ENCODE measurements at regions not wholly inside any gene's neighbourhood (a gene's known extent, or its start where the extent isn't known, plus 50 kb on each side); places are given as distances from the start of the nearest gene placed in this dataset.

GRCh38 chr6:23415819-23416427, 710.1 kb upstream of the NRSN1 start:
- Histone ChIP-seq H3K4me3 (ENCODE audit: low read length in 2 of 2) (no peak overlapping the region), H3K4me1 (ENCODE audit: control insufficient read depth in 1 of 2, insufficient read depth in 2 of 2, low read length in 2 of 2) (no peaks in the 10 kb centered on the region), H3K36me3 (ENCODE audit: control insufficient read depth in 1 of 2, insufficient read depth in 2 of 2, low read length in 1 of 2) (no peaks in the 10 kb centered on the region), H3K27me3 (ENCODE audit: control insufficient read depth in 1 of 2, insufficient read depth in 2 of 2, low read length in 1 of 2) (no peaks in the 10 kb centered on the region), H3K9me3 (ENCODE audit: control insufficient read depth, low read length) (peaks cover 1% of the 10 kb centered on the region), H3K27ac (ENCODE audit: low read depth in 1 of 2, low read length in 2 of 2) (no peak overlapping the region)
- DNase-seq (no peak), ATAC-seq (ENCODE audit: low FRiP score) (no peak)
- 93 to 96% methylated on average over 5 of the region's 5 CpGs for WGBS, 2 donors
- intact Hi-C loops (cut with DNase I): no loop called here

DNA sequence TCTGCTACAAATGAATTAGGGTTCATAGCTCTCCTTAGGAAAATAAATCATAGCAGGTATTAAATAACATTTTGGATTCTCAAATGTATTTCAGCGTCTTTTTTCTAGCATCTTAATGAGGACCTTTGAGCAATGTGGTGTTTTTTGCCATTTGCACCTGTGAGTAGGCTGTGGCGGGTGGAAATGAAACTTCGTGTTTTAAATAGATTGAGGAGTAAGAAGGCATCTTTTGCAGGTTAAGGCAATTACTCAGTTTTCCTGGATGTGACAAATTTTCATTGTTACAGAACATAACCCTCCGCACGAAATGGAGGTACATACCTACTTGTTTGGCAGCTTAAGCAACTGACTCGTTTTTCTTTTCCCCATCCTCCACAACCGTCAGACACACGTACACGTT, 708.9 kb upstream of the NRSN1 start:
- no peak overlapping the region for H3K4me3 ChIP-seq (ENCODE audit: low read length in 2 of 2)
- 86 to 93% methylated on average over 9 of the region's 9 CpGs for WGBS, 2 donors
- intact Hi-C loops (cut with DNase I): no loop called here
- H3K9me3 ChIP-seq (ENCODE audit: control insufficient read depth, low read length): peaks cover 1% of the 10 kb centered on the region
- no peaks in the 10 kb centered on the region for H3K4me1 ChIP-seq (ENCODE audit: control insufficient read depth in 1 of 2, insufficient read depth in 2 of 2, low read length in 2 of 2)
- no peak for ATAC-seq (ENCODE audit: low FRiP score)
- no peak overlapping the region for H3K27ac ChIP-seq (ENCODE audit: low read depth in 1 of 2, low read length in 2 of 2)
- H3K27me3 ChIP-seq (ENCODE audit: control insufficient read depth in 1 of 2, insufficient read depth in 2 of 2, low read length in 1 of 2): no peaks in the 10 kb centered on the region
- DNase-seq: no peak
- H3K36me3 ChIP-seq (ENCODE audit: control insufficient read depth in 1 of 2, insufficient read depth in 2 of 2, low read length in 1 of 2): no peaks in the 10 kb centered on the region

GRCh38 chr6:23418095-23418494, 707.9 kb upstream of the NRSN1 start:
- Histone ChIP-seq H3K9me3 (ENCODE audit: control insufficient read depth, low read length) (peaks cover 1% of the 10 kb centered on the region), H3K27me3 (ENCODE audit: control insufficient read depth in 1 of 2, insufficient read depth in 2 of 2, low read length in 1 of 2) (no peaks in the 10 kb centered on the region), H3K4me1 (ENCODE audit: control insufficient read depth in 1 of 2, insufficient read depth in 2 of 2, low read length in 2 of 2) (no peaks in the 10 kb centered on the region), H3K27ac (ENCODE audit: low read depth in 1 of 2, low read length in 2 of 2) (no peak overlapping the region), H3K4me3 (ENCODE audit: low read length in 2 of 2) (no peak overlapping the region), H3K36me3 (ENCODE audit: control insufficient read depth in 1 of 2, insufficient read depth in 2 of 2, low read length in 1 of 2) (no peaks in the 10 kb centered on the region)
- ATAC-seq (ENCODE audit: low FRiP score): no peak
- DNase-seq: no peak
- intact Hi-C loops (cut with DNase I): no loop called here
- 89 to 90% methylated on average over 3 of the region's 3 CpGs for WGBS, 2 donors

DNA sequence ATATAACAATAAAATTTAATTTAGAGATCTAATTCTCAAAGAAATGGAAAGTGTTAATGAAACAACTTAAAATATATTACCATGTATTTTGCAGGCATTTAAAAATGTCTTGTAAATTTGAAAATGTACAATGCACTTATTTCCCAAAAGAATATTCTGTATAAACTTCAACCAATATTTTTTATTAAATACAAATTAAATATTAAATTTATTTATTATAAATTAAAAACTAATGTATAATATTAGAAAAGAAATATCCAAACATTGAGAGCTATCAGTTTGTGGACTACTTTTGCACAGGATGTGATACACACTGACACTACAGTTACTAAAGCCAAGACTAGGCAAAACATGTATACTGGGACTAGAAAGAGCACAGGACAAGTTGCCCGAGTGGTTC, 707.0 kb upstream of the NRSN1 start:
- ATAC-seq (ENCODE audit: low FRiP score) (no peak), DNase-seq (no peak)
- intact Hi-C loops (cut with DNase I): no loop called here
- H3K4me3 ChIP-seq (ENCODE audit: low read length in 2 of 2): no peak overlapping the region
- no peak overlapping the region for H3K27ac ChIP-seq (ENCODE audit: low read depth in 1 of 2, low read length in 2 of 2)
- no peaks in the 10 kb centered on the region for H3K27me3 ChIP-seq (ENCODE audit: control insufficient read depth in 1 of 2, insufficient read depth in 2 of 2, low read length in 1 of 2)
- H3K9me3 ChIP-seq (ENCODE audit: control insufficient read depth, low read length): peaks cover 1% of the 10 kb centered on the region
- 95 to 96% methylated on average over 1 of the region's 1 CpG for WGBS, 2 donors
- no peaks in the 10 kb centered on the region for H3K4me1 ChIP-seq (ENCODE audit: control insufficient read depth in 1 of 2, insufficient read depth in 2 of 2, low read length in 2 of 2)
- H3K36me3 ChIP-seq (ENCODE audit: control insufficient read depth in 1 of 2, insufficient read depth in 2 of 2, low read length in 1 of 2): no peaks in the 10 kb centered on the region

GRCh38 chr6:23420659-23421350, 705.2 kb upstream of the NRSN1 start:
- Histone ChIP-seq H3K27ac (ENCODE audit: low read depth in 1 of 2, low read length in 2 of 2) (no peak overlapping the region), H3K27me3 (ENCODE audit: control insufficient read depth in 1 of 2, insufficient read depth in 2 of 2, low read length in 1 of 2) (no peaks in the 10 kb centered on the region), H3K9me3 (ENCODE audit: control insufficient read depth, low read length) (peaks cover 1% of the 10 kb centered on the region), H3K4me1 (ENCODE audit: control insufficient read depth in 1 of 2, insufficient read depth in 2 of 2, low read length in 2 of 2) (no peaks in the 10 kb centered on the region), H3K36me3 (ENCODE audit: control insufficient read depth in 1 of 2, insufficient read depth in 2 of 2, low read length in 1 of 2) (no peaks in the 10 kb centered on the region), H3K4me3 (ENCODE audit: low read length in 2 of 2) (no peak overlapping the region)
- ATAC-seq (ENCODE audit: low FRiP score) (no peak), DNase-seq (no peak)
- intact Hi-C loops (cut with DNase I): no loop called here
- 93 to 94% methylated on average over 4 of the region's 4 CpGs for WGBS, 2 donors

- Histone ChIP-seq H3K9me3 (ENCODE audit: control insufficient read depth, low read length) (no peaks in the 10 kb centered on the region), H3K4me3 (ENCODE audit: low read length in 2 of 2) (no peak overlapping the region), H3K27me3 (ENCODE audit: control insufficient read depth in 1 of 2, insufficient read depth in 2 of 2, low read length in 1 of 2) (no peaks in the 10 kb centered on the region), H3K36me3 (ENCODE audit: control insufficient read depth in 1 of 2, insufficient read depth in 2 of 2, low read length in 1 of 2) (no peaks in the 10 kb centered on the region), H3K27ac (ENCODE audit: low read depth in 1 of 2, low read length in 2 of 2) (no peak overlapping the region), H3K4me1 (ENCODE audit: control insufficient read depth in 1 of 2, insufficient read depth in 2 of 2, low read length in 2 of 2) (no peaks in the 10 kb centered on the region)
- ATAC-seq (ENCODE audit: low FRiP score) (no peak), DNase-seq (no peak)
- 95 to 97% methylated on average over 3 of the region's 3 CpGs for WGBS, 2 donors
- intact Hi-C loops (cut with DNase I): no loop called here
Observed at GRCh38 chr6:23424584-23424983, 701.4 kb upstream of the NRSN1 start.

- intact Hi-C loops (cut with DNase I): no loop called here
- 14 to 20% methylated on average over 2 of the region's 2 CpGs for WGBS, 2 donors
- no peaks in the 10 kb centered on the region for H3K9me3 ChIP-seq (ENCODE audit: control insufficient read depth, low read length)
- DNase-seq: no peak
- no peak overlapping the region for H3K27ac ChIP-seq (ENCODE audit: low read depth in 1 of 2, low read length in 2 of 2)
- H3K36me3 ChIP-seq (ENCODE audit: control insufficient read depth in 1 of 2, insufficient read depth in 2 of 2, low read length in 1 of 2): no peaks in the 10 kb centered on the region
- H3K4me3 ChIP-seq (ENCODE audit: low read length in 2 of 2): no peak overlapping the region
- H3K4me1 ChIP-seq (ENCODE audit: control insufficient read depth in 1 of 2, insufficient read depth in 2 of 2, low read length in 2 of 2): no peaks in the 10 kb centered on the region
- ATAC-seq (ENCODE audit: low FRiP score): no peak
- H3K27me3 ChIP-seq (ENCODE audit: control insufficient read depth in 1 of 2, insufficient read depth in 2 of 2, low read length in 1 of 2): no peaks in the 10 kb centered on the region
Observed at GRCh38 chr6:23435126-23435525, 690.9 kb upstream of the NRSN1 start.

DNA sequence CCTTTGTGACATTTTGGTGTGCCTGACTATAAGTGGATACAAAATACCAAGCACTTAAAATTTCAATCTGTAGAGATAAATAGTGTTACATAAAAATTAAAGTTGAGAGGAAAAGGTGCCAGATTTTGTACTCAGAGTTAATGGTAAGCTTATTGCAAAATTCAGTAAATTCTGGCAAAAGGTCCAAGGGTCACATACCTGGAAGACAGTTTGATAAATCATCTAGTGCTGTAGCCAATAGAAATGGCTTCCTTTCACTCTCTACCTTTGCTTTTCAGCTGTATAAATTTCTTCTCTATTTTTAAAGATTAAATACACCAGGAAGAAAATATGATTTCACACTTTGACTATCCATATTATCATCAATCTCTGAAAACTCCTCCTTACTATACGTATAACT, 690.2 kb upstream of the NRSN1 start:
- Histone ChIP-seq H3K36me3 (ENCODE audit: control insufficient read depth in 1 of 2, insufficient read depth in 2 of 2, low read length in 1 of 2) (no peaks in the 10 kb centered on the region), H3K27me3 (ENCODE audit: control insufficient read depth in 1 of 2, insufficient read depth in 2 of 2, low read length in 1 of 2) (no peaks in the 10 kb centered on the region), H3K4me3 (ENCODE audit: low read length in 2 of 2) (no peak overlapping the region), H3K27ac (ENCODE audit: low read depth in 1 of 2, low read length in 2 of 2) (no peak overlapping the region), H3K9me3 (ENCODE audit: control insufficient read depth, low read length) (no peaks in the 10 kb centered on the region), H3K4me1 (ENCODE audit: control insufficient read depth in 1 of 2, insufficient read depth in 2 of 2, low read length in 2 of 2) (no peaks in the 10 kb centered on the region)
- ATAC-seq (ENCODE audit: low FRiP score) (no peak), DNase-seq (no peak)
- 82 to 93% methylated on average over 1 of the region's 1 CpG for WGBS, 2 donors
- intact Hi-C loops (cut with DNase I): no loop called here

DNA sequence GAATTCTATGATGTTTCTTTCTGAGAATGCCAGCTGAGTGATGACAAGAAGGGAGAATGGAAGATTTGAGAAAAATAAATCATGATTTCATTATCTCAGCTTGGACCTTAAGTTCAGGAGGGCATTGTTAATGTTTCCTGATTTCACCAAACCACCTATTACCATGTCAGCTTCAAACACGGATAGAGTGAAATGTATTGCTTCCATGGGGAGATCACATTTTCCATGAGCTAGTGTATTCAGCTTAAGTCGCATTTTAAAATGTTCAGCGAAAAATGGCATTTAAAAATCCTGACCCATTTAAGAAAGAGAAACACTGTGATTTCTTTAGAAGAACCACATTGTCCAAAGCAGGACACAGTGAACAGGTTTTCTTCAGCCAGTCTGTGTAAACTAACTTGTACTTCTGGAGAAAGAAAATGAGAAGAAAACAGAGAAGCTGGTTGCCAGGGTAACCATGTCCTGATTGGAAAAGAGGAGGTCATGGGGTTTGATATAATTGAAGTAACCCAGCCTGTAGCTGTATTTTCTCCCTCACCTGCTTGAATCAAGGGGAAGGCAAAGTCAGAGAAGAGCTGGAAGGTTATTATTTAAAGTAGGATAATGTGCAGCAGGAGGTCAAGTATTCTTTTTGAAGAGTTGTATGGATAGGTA, 684.1 kb upstream of the NRSN1 start:
- no peak for ATAC-seq (ENCODE audit: low FRiP score)
- Histone ChIP-seq H3K27me3 (ENCODE audit: control insufficient read depth in 1 of 2, insufficient read depth in 2 of 2, low read length in 1 of 2) (no peaks in the 10 kb centered on the region), H3K4me3 (ENCODE audit: low read length in 2 of 2) (no peak overlapping the region), H3K9me3 (ENCODE audit: control insufficient read depth, low read length) (no peaks in the 10 kb centered on the region), H3K36me3 (ENCODE audit: control insufficient read depth in 1 of 2, insufficient read depth in 2 of 2, low read length in 1 of 2) (no peaks in the 10 kb centered on the region), H3K4me1 (ENCODE audit: control insufficient read depth in 1 of 2, insufficient read depth in 2 of 2, low read length in 2 of 2) (peaks cover 0 to 4% of the 10 kb centered on the region in 2 donors), H3K27ac (ENCODE audit: low read depth in 1 of 2, low read length in 2 of 2) (no peak overlapping the region)
- intact Hi-C loops (cut with DNase I): no loop called here
- DNase-seq: no peak
- 92 to 93% methylated on average over 3 of the region's 3 CpGs for WGBS, 2 donors
